NCI-H2107 (cell line): ENCODE measurements at regions not wholly inside any gene's neighbourhood (a gene's known extent, or its start where the extent isn't known, plus 50 kb on each side); places are given as distances from the start of the nearest gene placed in this dataset.

Experiments
- DNase-seq: peaks from one replicate; lab custom pipeline; 2025; lab: John Stamatoyannopoulos, UW

GRCh38 chr5:168209244-168209995, 82.0 kb upstream of the WWC1 start:
- no peak for DNase-seq

- no peak for DNase-seq
These were observed 81.4 kb upstream of the WWC1 start for GRCh38 chr5:168209997-168210396.

GRCh38 chr5:168211245-168211644, 80.2 kb upstream of the WWC1 start:
- DNase-seq = no peak

GRCh38 chr5:168211936-168212335, 79.5 kb upstream of the WWC1 start:
- DNase-seq = no peak

- DNase-seq = no peak
These were observed 77.4 kb upstream of the WWC1 start for GRCh38 chr5:168214071-168214470.

GRCh38 chr5:168214886-168215285, 76.6 kb upstream of the WWC1 start:
- DNase-seq = no peak

- DNase-seq = no peak
These were observed 75.8 kb upstream of the WWC1 start for GRCh38 chr5:168215646-168216045.

- no peak for DNase-seq
These were observed 74.5 kb upstream of the WWC1 start for GRCh38 chr5:168216989-168217388.

- DNase-seq = no peak
These were observed 73.9 kb upstream of the WWC1 start for GRCh38 chr5:168217497-168217896.

GRCh38 chr5:168218746-168219145, 72.7 kb upstream of the WWC1 start:
- no peak for DNase-seq

GRCh38 chr5:168219515-168220410, 71.7 kb upstream of the WWC1 start:
- peak; percentile 42 for DNase-seq

- no peak for DNase-seq
These were observed 67.4 kb upstream of the WWC1 start for GRCh38 chr5:168224085-168224484.

GRCh38 chr5:168226012-168226411, 65.4 kb upstream of the WWC1 start:
- DNase-seq = no peak

- DNase-seq = no peak
These were observed 64.4 kb upstream of the WWC1 start for GRCh38 chr5:168227001-168227400.

GRCh38 chr5:168227973-168228615, 63.4 kb upstream of the WWC1 start:
- DNase-seq = no peak

GRCh38 chr5:168228668-168229067, 62.8 kb upstream of the WWC1 start:
- DNase-seq = no peak

GRCh38 chr5:168234133-168234532, 57.3 kb upstream of the WWC1 start:
- no peak for DNase-seq

- no peak for DNase-seq
These were observed 53.0 kb upstream of the WWC1 start for GRCh38 chr5:168238463-168238862.

GRCh38 chr5:168239325-168239724, 52.1 kb upstream of the WWC1 start:
- no peak for DNase-seq
